Prostate gland (tissue), 2 donors: ENCODE measurements at regions not wholly inside any gene's neighbourhood (a gene's known extent, or its start where the extent isn't known, plus 50 kb on each side); places are given as distances from the start of the nearest gene placed in this dataset.

Source experiments
- CTCF ChIP-seq, 4 experiments: fragments of 200-600 bp in 2 of 4; fragments of 450-650 bp in 2 of 4; sonication (generic) in 2 of 4; IDR thresholded peaks; 1 replicate in 3 of 4; 2 replicates in 1 of 4; pipeline ENCODE4 v1.5.1; 2016 to 2019; ENCODE audit warnings: antibody characterized with exemption in 4 of 4, mild to moderate bottlenecking in 2 of 4, moderate library complexity in 2 of 4
- POLR2A ChIP-seq: fragments of 450-650 bp; IDR thresholded peaks from one replicate; pipeline ENCODE4 v1.6.1; 2016; ENCODE audit warnings: antibody characterized with exemption, mild to moderate bottlenecking
- POLR2AphosphoS5 ChIP-seq: sonication (generic); formaldehyde crosslinking; IDR thresholded peaks from one replicate; pipeline ENCODE4 v1.6.1; 2017; ENCODE audit warnings: antibody characterized with exemption

DNA sequence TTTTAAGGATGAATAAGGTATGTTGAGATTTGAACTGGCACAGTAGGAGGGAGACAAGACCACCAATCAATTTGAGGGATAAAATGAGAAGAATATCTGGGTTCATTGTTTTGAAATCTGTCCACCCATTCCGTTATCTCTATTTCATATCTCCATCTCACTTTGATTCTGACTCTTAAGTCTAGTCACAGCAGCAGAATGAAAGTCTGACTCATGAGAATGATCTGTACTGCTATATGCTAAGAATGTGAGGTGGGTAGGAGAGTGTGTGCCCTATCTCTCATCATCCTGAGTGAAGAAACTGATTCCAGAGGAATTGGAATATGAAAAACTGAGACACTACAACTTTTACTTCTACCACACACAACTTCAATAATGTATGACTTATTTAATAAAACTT lies 1994.5 kb upstream of the PIK3C3 start:
- TF ChIP-seq POLR2A, result no peak
- TF ChIP-seq CTCF (IDR thresholded peaks at IDR 0.05), result no peak
- no peak for TF ChIP-seq POLR2AphosphoS5
